ENCODE measurements at regions not wholly inside any gene's neighbourhood (a gene's known extent, or its start where the extent isn't known, plus 50 kb on each side); places are given as distances from the start of the nearest gene placed in this dataset.
"Not testable (repeated sequence)": the region's sequence is repeated elsewhere in the genome, so short reads cannot be mapped to it uniquely, and the experiment has no call there.

DNA sequence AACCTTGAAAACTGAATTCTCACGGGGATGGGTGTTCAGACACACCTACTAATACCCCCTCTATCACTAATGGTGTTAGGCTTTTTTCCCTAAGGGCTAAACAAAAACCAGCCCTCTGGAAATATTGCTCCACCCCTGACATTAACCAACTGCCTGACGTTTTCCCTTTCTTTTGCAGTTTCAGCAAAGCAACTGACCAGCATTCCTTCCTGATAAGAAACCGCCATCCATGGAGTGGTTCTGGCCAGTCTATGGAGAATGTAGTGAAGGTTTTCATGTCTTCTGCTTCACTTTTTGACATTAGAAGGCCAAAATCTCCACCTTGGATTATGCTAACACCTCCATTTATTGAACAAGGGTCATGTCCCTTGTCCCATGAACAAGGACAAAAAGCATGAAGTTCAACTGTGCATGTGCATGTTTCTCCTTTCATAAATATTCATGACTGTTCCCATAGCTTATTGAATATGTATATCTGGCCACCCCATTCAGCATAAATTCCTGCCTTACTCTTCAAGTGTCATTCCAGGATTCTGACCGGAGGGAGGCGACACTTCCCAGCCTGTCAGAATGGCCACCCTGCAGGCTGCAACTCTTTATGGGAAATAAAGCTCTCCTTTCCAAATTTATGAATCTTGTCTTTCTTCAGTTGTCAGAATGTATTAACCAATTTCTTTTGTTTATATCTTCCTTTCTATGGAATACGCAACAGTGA is 314.3 kb downstream of the HHIPL2 start:
- no peak for DNase-seq

DNA sequence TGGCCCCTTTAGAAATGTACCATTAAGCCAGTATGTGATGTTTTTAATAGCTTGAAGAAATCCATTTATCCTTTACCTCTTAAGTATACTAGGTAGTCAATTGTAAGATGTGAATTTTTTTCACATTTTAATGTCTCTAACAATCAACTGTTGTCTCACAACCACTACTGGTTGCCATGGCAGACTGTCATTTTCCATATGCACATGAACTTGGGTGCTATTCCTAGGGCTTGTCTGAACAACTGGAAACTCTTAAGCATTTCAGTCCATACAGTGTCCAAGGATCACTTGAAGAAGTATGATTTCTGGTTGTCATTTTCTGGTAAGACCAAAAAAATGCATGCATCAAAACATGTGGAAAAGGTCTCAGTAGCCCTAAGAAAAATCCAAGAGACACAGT is 315.1 kb downstream of the HHIPL2 start:
- DNase-seq, result no peak

DNA sequence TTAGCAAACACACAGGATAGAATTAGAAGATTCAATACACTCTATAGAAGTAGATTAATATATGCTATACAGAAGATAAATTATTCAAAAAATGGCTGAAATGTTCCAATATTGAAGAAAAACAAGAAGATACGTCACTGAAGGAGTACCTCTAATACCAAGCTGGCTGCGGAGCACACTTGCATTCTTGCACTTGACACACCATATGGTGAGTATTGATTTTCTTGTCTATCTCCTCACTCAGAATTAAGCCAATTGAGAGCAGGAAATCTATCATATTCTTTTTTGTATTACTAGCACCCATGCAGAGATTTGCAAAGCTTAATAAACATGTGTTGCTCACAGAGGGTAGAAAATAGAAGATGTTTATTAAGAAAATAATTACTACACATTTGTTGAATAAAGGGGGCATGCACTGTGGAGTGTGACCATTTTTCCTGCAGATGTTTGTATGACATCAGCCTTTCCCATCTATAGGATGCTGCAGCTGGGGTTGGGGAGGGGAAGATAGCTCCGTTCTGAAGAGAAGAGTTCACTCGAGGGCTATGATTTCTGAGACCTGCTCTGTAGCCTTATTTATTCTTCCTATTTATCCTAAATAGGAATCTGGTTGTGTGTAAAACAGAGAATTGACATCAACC is 318.1 kb downstream of the HHIPL2 start:
- no peak for DNase-seq

DNA sequence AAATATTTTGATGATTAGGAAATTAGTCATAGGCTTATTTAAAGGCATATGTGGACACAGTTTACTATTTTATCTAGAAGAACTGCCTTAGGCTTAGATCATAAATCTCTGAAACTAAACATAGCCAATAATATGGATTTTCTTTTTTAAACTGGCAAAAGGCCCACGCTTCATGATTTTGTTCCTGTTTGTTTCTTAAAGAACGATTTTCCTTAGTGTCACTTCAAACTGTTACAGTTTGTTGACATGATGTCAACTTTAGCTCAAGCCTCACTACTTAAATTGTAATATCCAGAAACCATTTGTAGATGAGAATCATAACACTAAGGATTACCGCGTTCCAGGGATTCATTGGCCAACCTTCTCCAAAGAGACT is 322.6 kb downstream of the HHIPL2 start:
- no peak for DNase-seq

DNA sequence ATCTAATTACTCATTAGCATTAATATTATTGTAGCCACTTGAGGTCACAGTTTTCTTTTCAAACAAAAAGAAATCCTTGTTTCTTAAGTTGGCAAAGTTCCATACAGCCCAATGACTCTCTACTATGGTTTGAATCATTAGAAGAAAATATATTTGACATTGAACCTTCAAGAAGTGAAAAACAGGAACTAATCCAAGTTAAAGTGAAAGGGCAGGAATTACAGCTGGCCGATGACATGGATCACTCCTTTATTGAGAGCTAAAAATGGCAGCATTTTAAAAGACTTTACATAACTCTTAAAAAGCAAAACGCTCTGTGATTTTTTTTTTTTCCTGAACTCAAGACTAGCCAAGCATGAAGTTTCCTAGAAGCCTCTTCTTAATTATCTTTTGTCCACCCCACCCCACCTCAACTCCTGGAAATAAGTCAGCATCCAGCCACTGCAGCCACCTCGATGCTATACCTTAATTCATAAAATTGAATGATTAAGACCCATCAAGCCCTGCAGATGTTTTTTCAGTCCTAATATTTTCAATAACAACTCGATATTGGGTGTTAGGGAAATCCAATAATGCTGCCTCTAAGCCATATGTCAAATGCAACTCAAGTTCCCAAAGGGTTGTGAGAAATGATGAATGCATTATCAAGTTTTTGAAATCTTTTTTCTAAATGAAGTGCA is 323.1 kb downstream of the HHIPL2 start:
- DNase-seq, result no peak

DNA sequence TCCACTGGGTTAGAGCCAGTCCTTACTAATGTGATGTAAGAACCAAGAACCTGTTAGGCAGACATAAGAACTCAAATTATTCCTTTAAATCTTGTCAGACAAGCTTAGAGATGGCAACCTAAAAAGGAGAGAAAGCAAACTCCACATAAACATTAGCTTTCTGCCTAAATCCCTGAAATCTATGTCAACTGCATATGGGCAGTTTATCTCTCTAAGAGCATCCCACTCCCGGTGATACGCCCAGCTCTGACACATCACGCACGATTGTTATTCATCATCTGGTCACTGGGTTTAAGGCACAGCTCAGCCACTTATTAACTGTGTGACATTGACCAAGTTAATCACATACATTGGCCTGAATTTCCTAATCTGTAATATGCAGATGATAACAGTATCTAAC is 323.7 kb downstream of the HHIPL2 start:
- DNase-seq, result no peak

DNA sequence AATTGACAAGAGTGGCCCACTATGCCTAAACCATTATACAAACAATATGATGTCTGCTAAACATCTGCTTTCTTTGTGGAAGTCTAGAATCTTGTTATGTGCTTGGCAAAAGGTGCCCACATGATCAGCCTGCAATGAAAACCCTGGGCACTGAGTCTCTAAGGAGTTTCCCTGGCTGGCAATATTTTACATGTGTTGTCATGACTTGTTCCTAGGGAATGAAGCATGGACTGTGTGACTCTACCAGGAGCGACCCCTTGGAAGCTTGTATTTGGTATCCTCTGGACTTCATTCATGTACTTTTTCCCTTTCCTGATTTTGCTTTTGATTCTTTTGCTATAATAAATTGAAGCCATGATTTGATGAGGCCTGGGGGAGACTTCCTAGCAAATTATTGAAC is 324.9 kb downstream of the HHIPL2 start:
- no peak for DNase-seq

DNA sequence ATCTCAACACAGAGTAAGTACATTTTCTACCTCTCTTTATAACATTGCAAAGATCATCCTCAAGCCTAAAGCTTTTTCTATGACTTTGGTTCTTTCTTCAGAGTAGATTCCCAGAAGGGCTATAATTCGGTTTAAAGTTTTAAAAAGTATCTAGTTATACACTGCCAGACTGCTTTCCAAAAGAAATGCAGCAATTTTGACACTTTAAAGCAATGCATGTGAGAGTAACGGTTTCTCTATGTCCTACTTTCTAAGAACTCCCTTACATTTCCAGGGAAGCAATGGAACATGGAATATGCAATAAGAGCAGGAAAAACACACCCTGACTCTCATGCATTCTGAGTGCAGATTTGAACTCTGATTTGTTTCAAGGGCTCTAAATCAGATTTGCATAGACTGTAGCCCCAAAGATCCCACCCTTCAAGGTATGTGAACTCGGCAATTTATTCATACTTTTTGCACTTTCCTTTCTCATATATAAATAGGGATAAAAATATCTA is 331.6 kb downstream of the HHIPL2 start:
- DNase-seq, result no peak

DNA sequence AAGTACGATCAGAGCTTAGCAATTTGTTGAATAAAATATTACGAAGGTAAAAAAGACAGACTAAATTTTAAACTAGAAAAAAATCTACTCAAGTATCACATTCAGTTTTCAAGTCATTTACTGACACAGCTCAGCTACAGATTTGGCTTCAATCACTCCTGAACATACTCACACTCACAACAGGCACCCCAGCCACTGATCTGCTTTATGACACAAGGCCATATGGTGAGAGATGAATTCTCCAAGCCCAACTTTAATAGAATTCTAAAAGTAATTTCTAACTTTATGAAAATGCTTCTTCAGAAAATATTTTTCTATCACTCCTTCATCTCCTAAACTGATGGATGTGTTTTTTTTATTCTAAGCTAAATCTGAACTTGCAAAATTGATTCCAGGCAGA is 337.1 kb downstream of the HHIPL2 start:
- DNase-seq, result no peak

DNA sequence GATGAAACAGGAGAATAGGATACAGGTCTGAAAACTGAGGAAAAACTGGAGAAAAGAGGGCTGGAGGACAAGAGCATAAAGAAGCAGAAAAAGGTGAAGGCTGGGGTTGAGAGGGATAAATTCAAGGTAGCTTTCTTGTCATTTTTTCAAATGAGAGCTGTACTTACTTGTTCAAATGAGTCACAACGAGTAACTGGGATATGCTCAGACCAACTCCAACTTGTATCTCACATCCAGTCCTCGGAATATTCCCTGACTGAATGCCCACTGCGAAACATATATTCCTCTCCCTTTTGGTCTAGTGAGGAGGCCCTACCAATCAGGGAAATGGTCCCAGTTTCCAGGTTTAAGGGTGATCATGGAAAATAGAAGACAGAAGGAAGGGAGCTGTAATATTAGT is 343.4 kb downstream of the HHIPL2 start:
- DNase-seq, result no peak

DNA sequence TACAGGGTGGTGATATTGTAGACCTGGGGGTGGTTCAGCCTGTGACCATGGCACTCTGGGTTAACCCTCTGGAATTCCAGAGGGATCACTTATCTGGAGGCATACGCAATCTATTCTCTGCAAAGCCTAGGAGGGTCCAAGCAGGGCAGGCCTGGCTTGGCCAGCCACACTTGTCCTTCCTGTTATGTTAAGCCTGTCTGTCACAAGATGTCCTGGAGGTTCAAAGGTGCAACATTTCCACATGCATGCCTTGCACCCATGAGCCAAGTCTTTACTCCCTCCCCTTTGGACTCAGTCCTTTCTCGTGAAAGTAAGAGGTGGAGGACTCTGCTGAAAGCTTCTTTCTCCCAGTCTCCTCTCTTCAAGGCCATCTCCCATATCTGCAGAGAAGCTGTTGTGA is 345.1 kb downstream of the HHIPL2 start:
- no peak for DNase-seq

DNA sequence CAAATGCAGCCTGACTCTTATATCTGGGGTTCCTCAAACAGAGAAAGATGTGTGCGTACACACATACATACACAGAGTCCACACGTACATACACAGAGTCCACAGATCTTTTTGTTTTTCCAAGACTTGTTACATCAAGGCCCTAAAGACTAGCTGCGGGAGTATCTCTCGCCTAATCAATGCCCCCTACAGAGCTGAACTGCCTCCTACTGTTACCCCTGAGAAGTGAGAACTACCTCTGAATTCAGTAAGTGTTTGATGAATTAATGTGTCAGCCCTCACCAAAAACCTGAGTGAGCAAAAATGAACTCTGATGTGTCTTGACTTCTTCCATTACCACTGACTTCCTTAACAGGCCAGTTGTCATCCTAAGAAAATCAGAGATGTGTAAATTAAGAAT is 351.2 kb downstream of the HHIPL2 start:
- DNase-seq, result no peak

DNA sequence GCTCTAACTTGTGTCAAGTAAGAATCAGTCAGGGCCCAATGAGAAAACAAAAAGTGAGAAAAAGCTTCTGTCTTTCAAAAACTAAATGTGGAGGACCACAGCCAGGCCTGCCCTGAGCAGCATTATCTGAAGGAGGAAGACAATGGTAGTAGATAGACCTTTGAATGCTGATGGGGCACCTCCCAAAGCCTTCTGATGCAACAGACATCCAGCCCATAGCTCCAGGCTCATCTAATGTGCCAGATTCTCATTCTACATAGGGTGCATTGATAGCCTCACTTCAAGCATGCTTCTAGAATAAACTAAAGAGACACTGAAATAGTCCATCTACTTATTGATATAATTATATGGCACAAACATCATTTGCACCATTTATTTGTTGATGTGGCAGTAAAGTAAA is 351.6 kb downstream of the HHIPL2 start:
- DNase-seq, result no peak

DNA sequence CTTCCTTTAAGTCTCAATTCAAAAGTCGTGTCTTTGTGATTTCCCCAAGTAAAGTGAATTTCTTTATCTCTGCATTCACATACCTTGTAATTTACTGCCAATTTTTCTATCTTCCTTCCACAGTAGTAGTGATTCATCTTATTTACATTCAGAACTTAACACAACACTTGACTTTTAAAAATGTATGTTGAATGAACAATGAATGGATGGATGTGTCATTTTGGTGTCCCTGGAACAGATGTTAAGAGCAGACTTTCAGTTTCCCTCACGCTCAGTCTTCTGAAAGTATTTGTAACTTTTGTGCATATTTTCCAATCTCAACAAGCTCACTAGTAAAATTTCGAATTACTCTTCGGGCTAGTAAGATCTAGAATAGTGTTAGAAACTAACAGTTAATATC is 352.0 kb downstream of the HHIPL2 start:
- no peak for DNase-seq

DNA sequence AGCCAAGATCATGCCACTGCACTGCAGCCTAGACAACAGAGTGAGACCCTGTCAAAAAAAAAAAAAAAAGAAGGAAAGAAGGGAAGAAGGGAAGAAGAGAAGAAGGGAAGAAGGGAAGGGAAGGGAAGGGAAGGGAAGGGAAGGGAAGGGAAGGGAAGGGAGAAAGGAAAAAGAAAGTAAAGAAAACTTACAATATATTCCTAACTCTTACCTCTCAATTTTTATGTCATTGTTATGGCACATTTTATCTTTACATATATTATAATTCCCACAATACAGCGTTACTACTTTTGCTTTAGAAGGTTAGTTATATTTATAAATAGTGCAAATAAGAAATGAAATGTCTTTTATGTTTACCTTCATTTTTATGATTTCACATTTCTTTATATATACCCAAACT is 358.7 kb downstream of the HHIPL2 start:
- no peak for DNase-seq

DNA sequence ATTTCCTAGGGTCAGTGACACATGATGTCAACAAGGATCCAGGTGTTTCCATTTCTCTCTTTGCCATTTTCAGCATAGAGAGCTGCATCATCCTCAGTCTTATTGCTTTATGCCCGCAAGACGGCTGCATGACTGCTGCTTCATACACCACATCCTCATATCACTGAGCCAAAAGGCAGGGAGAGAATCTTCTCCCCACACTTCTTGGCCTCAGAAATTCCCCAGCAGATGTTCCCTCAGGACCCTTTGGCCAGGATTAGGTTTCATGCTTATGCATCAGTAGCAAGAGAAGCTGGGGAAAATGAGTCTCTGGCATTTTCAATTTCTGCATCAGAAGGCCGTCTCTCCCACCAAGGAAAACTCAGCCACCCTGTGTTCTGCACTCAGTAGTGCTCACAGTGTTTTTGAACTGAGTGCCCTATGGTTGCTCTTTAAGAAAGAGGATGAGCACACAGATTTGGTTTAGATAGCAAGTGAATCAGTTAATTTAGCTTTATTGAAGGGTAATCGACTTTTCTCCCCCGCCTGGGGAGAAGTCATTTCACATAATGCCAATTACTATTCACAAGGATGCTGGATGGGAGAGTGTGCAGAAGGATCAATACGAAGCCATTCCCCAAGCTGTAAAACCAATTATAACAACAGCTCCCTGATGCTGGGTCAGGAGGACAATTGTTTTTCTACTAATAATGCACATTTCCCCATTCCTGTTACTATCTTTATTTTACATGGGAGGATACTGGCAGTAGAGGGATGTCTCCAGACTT is 360.2 kb downstream of the HHIPL2 start:
- no peak for DNase-seq

DNA sequence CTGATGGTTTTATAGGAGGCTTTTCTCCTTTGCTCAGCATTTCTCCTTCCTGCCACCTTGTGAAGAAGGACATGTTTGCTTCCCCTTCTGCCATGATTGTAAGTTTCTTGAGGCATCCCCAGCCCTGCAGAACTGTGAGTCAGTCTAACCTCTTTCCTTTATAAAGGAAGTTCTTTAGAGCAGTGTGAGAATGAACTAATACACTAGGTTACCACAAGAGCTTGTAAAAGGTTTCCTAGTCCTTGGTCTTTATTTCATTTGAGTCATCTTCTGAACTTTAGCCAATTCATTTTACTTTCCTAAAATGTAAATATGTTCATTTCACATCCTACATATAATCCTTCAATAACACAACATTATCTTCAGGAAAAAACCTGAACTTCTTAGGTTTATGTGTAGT is 365.3 kb downstream of the HHIPL2 start:
- DNase-seq, result no peak

DNA sequence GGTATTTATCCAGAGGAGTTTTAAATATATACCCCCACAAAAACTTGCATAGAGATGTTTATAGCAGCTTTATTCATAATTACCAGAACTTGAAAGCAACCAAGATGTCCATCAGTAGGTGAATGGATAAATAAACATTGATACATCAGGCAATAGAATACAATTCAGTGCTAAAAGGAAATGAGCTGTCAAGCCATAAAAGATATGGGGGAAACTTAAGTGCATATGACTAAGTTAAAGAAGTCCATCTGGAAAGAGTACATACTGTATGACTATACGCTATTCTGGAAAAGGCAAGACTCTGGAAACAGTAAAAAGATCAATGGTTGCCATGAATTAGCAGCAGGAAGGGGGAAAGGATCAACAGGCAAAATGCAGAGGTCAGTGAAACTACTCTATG is 366.7 kb downstream of the HHIPL2 start:
- no peak for DNase-seq

DNA sequence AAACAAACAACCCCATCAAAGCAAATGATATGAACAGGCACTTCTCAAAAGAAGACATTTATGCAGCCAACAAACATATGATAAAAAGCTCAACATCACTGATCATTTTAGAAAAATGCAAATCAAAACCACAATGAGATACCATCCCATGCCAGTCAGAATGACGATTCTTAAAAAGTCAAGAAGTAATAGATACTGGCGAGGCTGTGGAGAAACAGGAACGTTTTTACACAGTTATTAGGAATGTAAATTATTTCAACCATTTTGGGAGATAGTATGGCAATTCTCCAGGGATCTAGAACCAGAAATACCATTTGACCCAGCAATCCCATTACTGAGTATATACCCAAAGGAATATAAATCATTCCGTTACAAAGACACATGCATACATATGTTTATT is 370.4 kb downstream of the HHIPL2 start:
- not testable (repeated sequence) for DNase-seq

DNA sequence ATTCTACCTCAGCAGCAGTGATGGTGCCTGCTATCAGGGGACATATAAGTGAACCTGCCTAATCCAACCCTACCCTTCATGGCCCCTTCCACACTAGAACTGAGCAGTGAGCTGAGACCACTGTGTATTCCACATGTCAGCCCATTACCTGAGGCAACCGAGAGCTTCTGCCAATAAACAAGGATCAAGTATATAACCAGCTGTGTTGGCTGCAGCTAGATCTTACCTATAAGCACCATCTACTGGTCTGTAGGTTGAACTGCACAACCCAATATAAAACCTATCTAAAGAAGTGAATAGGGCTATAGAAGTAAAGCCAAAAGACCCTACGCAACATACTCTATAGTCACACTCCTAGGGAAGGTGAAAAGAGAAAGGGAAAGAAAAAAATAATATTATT is 376.9 kb downstream of the HHIPL2 start:
- DNase-seq, result no peak

DNA sequence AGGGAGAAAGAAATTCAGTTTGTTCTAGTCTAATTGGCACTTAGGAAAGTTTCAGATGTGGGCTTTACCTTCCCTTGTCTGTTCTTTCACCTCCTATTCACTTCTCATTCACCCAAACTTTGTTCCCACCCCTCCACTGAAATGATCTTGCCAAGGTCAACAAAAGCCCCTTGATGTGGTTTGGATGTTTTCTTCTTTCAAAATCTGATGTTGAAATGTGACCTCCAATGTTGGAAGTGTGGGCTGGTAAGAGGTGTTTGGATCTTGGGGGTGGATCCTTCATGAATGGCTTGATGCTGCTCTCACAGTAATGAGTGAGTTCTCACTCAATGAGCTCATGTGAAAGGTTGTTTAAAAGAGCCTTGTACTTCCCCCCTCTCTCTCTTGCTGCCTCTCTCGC is 379.3 kb downstream of the HHIPL2 start:
- DNase-seq, result no peak

DNA sequence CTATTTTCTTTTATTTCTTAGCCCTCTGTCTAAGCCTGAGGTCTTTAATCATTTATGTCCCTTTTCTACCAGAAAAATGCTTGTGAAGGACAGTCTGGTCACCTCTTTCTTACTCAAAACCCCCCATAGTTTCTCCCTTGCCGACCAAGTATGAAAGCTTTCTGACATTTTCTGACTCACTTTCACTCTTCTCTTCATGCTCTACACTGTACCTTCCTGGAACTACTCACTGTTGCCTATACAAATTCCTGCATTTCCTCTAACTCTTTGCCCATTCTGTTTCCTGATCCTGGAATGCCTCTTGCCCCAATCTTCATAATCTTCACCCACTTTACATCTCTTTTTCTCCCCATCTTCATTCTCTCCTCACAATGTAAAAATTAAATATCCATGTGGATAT is 380.0 kb downstream of the HHIPL2 start:
- DNase-seq, result no peak

DNA sequence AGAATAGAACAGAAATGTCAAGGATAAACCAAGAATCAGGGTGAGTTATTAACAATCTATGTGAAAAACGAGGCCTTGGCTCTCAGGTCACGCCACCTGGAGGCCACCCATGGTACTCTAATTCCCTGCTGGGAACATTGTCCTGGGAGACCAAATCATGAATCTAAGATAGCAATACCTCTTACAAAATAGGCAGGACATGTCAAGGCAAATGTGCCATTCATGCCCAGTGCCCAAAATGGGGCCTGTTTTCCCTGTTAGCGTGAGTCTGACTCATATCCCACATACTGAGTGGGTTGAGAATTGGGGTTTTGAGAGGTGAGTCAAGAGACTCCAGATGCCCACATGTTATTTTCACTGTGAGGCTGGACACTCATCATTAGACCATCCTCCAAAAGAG is 380.8 kb downstream of the HHIPL2 start:
- no peak for DNase-seq

DNA sequence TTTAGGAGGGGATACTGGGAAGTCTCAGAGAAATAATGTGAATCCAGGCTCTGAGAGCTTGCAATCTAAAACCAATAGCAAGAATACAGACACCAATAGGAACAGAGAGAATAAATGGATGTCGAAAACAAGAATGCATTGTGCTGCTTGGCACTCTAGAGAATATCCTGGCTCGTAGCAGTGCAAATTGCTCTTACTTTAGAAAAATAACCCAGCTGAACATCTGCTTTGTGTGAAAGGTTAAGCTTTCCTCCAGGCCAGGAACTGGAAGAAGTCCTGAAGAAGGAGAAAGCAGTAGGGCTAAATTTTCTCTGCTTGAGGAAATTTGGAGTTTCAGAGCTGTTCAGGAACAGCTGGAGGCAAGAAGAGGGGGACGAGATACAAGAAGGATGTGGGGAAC is 382.3 kb downstream of the HHIPL2 start:
- DNase-seq, result no peak

Measured in activated naive CD4-positive, alpha-beta T cell treated with anti-CD3 and anti-CD28 coated beads, Interleukin-2, amount 50 U/mL, for 16 hours (primary cell).